K562 (cell line): ENCODE measurements at regions not wholly inside any gene's neighbourhood (a gene's known extent, or its start where the extent isn't known, plus 50 kb on each side); places are given as distances from the start of the nearest gene placed in this dataset.

Experiments
- ATAC-seq: fragments of 200-7000 bp; cut with Tn5 transposase; 3 replicates; pipeline ENCODE4 v1.9.1; 2020; ENCODE audit warnings: moderate library complexity
- BruUV-seq: library from RNA; stranded (reverse); fragments of 400-500 nt; replicated peaks from 2 replicates; lab custom pipeline; 2021; lab: Mats Ljungman, UMichigan
- CTCF ChIA-PET: fragments of 300-600 bp; formaldehyde crosslinking; extraction: SDS; loops from one replicate; lab custom pipeline; 2021; ENCODE audit warnings: low intra/inter-chr PET ratio; lab: Yijun Ruan, JAX
- POLR2A ChIA-PET: fragments of 300-600, 350-650 bp; sonication (Branson Sonifier 250); formaldehyde crosslinking; extraction: SDS; loops from one replicate; lab custom pipeline; 2021; ENCODE audit warnings: antibody characterized with exemption, inconsistent platforms; lab: Yijun Ruan, JAX
- DNase-seq, 4 experiments: peaks; one replicate each; pipeline versions ENCODE4 v3.0.0 to v3.0.0-alpha.2; 2011 to 2018; ENCODE audit warnings: low spot score in 3 of 4, mixed read lengths in 3 of 4; ENCODE audit errors: extremely low read depth in 1 of 4
- FAIRE-seq: peaks from 2 replicates; lab custom pipeline; 2011; peaks lifted over from hg19 to GRCh38; lab: Jason Lieb, UNC
- H2AFZ ChIP-seq: 2 replicates; pipeline ENCODE4 v1.6.0; 2011; ENCODE audit warnings: low read depth, low read length, control low read depth, inconsistent platforms
- H3K27ac ChIP-seq: fragments of 200-600 bp; 3 replicates; pipeline ENCODE4 v1.8.0; 2011; ENCODE audit warnings: low read depth, mild to moderate bottlenecking, control low read depth, inconsistent platforms, low read length, moderate library complexity, mixed read lengths; ENCODE audit errors: extremely low read depth
- H3K27me3 ChIP-seq, 2 experiments: fragments of 300-600 bp in 1 of 2; 2 replicates in 1 of 2; 3 replicates in 1 of 2; pipeline versions ENCODE4 v1.6.0 to v1.8.0; 2011; ENCODE audit warnings: inconsistent platforms in 2 of 2, low read length in 2 of 2, mild to moderate bottlenecking in 1 of 2, mixed read lengths in 1 of 2, moderate library complexity in 1 of 2; ENCODE audit not compliant: control insufficient read depth in 2 of 2, insufficient read depth in 2 of 2
- H3K36me3 ChIP-seq: fragments of 300-600 bp; 3 replicates; pipeline ENCODE4 v1.8.0; 2011; ENCODE audit warnings: mild to moderate bottlenecking, low read length, inconsistent platforms; ENCODE audit not compliant: control insufficient read depth, insufficient read depth
- H3K4me1 ChIP-seq, 2 experiments: fragments of 200-600 bp in 1 of 2; replicated peaks in 1 of 2; 2 replicates in 1 of 2; 3 replicates in 1 of 2; pipeline versions ENCODE4 v1.5.1 to v1.8.0; 2011; ENCODE audit warnings: inconsistent platforms in 2 of 2, low read length in 2 of 2, mild to moderate bottlenecking in 1 of 2, mixed read lengths in 1 of 2, moderate library complexity in 1 of 2; ENCODE audit not compliant: control insufficient read depth in 2 of 2, insufficient read depth in 2 of 2
- H3K4me2 ChIP-seq: 2 replicates; pipeline ENCODE4 v1.6.1; 2011; ENCODE audit warnings: low read length, control low read depth, inconsistent platforms, mixed read lengths; ENCODE audit not compliant: insufficient read depth
- H3K4me3 ChIP-seq: fragments of 200-600 bp; sonication (generic), shearing (Covaris generic); 2 replicates; pipeline ENCODE4 v1.5.1; 2016; ENCODE audit warnings: control low read depth, inconsistent platforms
- H3K79me2 ChIP-seq: fragments of 200-600 bp; 3 replicates; pipeline ENCODE4 v1.8.0; 2011; ENCODE audit warnings: low read length, inconsistent platforms; ENCODE audit not compliant: control insufficient read depth, insufficient read depth
- H3K9ac ChIP-seq, 2 experiments: 2 replicates each; pipeline versions ENCODE4 v1.6.0 to v1.6.1; 2011; ENCODE audit warnings: low read depth in 2 of 2, low read length in 2 of 2, control low read depth in 1 of 2, inconsistent platforms in 1 of 2, mild to moderate bottlenecking in 1 of 2, mixed read lengths in 1 of 2; ENCODE audit not compliant: insufficient read depth in 1 of 2
- H3K9me1 ChIP-seq: one replicate; pipeline ENCODE4 v1.6.0; 2011; ENCODE audit warnings: inconsistent platforms, mild to moderate bottlenecking, low read length, moderate library complexity; ENCODE audit not compliant: control insufficient read depth, insufficient read depth
- H3K9me3 ChIP-seq: replicated peaks from 2 replicates; pipeline ENCODE4 v1.5.1; 2011; ENCODE audit warnings: low read depth, low read length, inconsistent platforms; ENCODE audit not compliant: control insufficient read depth, insufficient read depth
- H4K20me1 ChIP-seq: replicated peaks from 2 replicates; pipeline ENCODE4 v1.6.1; 2011; ENCODE audit warnings: low read length, inconsistent platforms, mixed read lengths; ENCODE audit not compliant: control insufficient read depth, insufficient read depth
- CBFB ChIP-seq: sonication (generic); formaldehyde crosslinking; IDR thresholded peaks from 2 replicates; pipeline ENCODE4 v1.4.0; 2020; ENCODE audit warnings: mild to moderate bottlenecking, missing genetic modification reagents
- CTBP1 ChIP-seq: fragments of 450-650 bp; IDR thresholded peaks from 2 replicates; pipeline ENCODE4 v1.6.1; 2016; ENCODE audit warnings: borderline replicate concordance
- ETV1 ChIP-seq: fragments of 450-650 bp; conservative IDR thresholded peaks from 2 replicates; pipeline ENCODE4 v1.6.1; 2016; ENCODE audit warnings: missing genetic modification characterization, control low read depth, low read depth, missing compliant biosample characterization
- GATAD2B ChIP-seq: fragments of 450-650 bp; IDR thresholded peaks from 2 replicates; pipeline ENCODE4 v1.6.1; 2017; ENCODE audit warnings: mild to moderate bottlenecking, borderline replicate concordance
- KAT2B ChIP-seq: IDR thresholded peaks from one replicate; pipeline ENCODE4 v1.6.1; 2012; ENCODE audit warnings: low read depth, mild to moderate bottlenecking, control low read depth, inconsistent platforms, low read length, moderate library complexity
- L3MBTL2 ChIP-seq: fragments of 450-650 bp; IDR thresholded peaks from 2 replicates; pipeline ENCODE4 v1.6.1; 2016; ENCODE audit warnings: mild to moderate bottlenecking, moderate library complexity
- NR4A1 ChIP-seq, 2 experiments: fragments of 250-450 bp in 1 of 2; fragments of 450-650 bp in 1 of 2; sonication (Bioruptor Pico) in 1 of 2; IDR thresholded peaks; 2 replicates each; pipeline versions ENCODE4 v1.4.0 to v1.6.1; 2016 to 2020; ENCODE audit warnings: mild to moderate bottlenecking in 2 of 2, missing compliant biosample characterization in 1 of 2, missing genetic modification characterization in 1 of 2, moderate library complexity in 1 of 2
- PHF8 ChIP-seq: fragments of 200-600 bp; sonication (generic); IDR thresholded peaks from 2 replicates; pipeline ENCODE4 v1.6.1; 2012; ENCODE audit warnings: mixed run types, mild to moderate bottlenecking, inconsistent platforms, low read length, moderate library complexity, borderline replicate concordance
- RBM39 ChIP-seq: fragments of 200-400 bp; formaldehyde crosslinking; optimal IDR thresholded peaks from 2 replicates; pipeline ENCODE3; 2018; ENCODE audit warnings: low read depth, low read length
- SMARCA5 ChIP-seq: fragments of 450-650 bp; IDR thresholded peaks from 2 replicates; pipeline ENCODE4 v1.6.1; 2016
- SREBF2 ChIP-seq: sonication (generic); formaldehyde crosslinking; IDR thresholded peaks from 2 replicates; pipeline ENCODE4 v1.4.0; 2020; ENCODE audit warnings: mild to moderate bottlenecking, missing genetic modification reagents
- TCF7 ChIP-seq: sonication (generic); IDR thresholded peaks from 2 replicates; pipeline ENCODE4 v1.6.1; 2016; ENCODE audit warnings: antibody characterized with exemption, borderline replicate concordance
- ZBED1 ChIP-seq: IDR thresholded peaks from 2 replicates; pipeline ENCODE4 v1.6.1; 2014
- ZNF274 ChIP-seq: IDR thresholded peaks from 2 replicates; pipeline ENCODE4 v1.6.1; 2011; ENCODE audit warnings: low read depth, mild to moderate bottlenecking, low read length, moderate library complexity, borderline replicate concordance
- ZNF507 ChIP-seq: conservative IDR thresholded peaks from 2 replicates; pipeline ENCODE4 v1.6.1; 2017; ENCODE audit warnings: missing genetic modification characterization, missing compliant biosample characterization
- ZNF589 ChIP-seq: fragments of 200-800 bp; sonication (Bioruptor generic); IDR thresholded peaks from 2 replicates; pipeline ENCODE4 v1.6.1; 2016; ENCODE audit warnings: low read depth, missing genetic modification characterization, missing compliant biosample characterization
- ZNF699 ChIP-seq: fragments of 250-450 bp; sonication (Bioruptor Pico); IDR thresholded peaks from 2 replicates; pipeline ENCODE4 v1.8.0; 2021; ENCODE audit warnings: mild to moderate bottlenecking, moderate library complexity; ENCODE audit not compliant: insufficient replicate concordance
- WGBS: fragments of 100-300 bp; shearing (Covaris generic); methylation state at CpG from one replicate; pipeline ENCODE4 v1.1.6; 2016; ENCODE audit warnings: low coverage, mixed read lengths; ENCODE audit not compliant: insufficient coverage; ENCODE audit errors: missing lambda C conversion rate; 5-methylcytosine and 5-hydroxymethylcytosine counted together
- in situ Hi-C: fragments of 300-500 bp; cut with MboI; formaldehyde crosslinking; loops from 4 replicates; pipeline ENCODE4 v1.15.0; 2018; ENCODE audit warnings: inconsistent platforms, mixed read lengths
- intact Hi-C: fragments of 100-400 bp; cut with micrococcal nuclease; formaldehyde crosslinking; loops from 2 replicates; pipeline ENCODE4 v1.14.2; 2022
- TF ChIP-seq, protein P1 (sequence below): sonication (generic); formaldehyde crosslinking; IDR thresholded peaks from 2 replicates; pipeline ENCODE4 v1.8.1; 2023; ENCODE audit warnings: mild to moderate bottlenecking, missing genetic modification reagents, moderate library complexity

DNA sequence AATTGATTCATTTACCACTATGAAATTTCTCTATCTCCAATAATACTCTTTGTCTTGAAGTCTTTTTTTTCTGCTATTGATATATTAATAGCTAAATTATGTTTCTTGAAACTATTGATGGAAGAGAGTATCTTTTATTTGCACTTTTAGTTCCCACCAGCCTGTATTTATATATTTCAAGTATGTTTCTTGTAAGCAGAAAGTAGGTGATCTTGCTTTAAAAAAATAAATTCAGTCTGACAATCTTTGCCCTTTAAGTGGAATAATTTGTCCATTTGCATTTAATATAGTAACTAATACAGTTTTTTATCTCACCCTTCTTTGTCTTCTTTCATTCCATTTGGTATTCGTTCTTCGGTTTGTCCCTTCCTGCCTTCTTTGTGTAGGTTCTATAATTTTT, 790.5 kb downstream of the MCTP2 start:
- ChIA-PET POLR2A (no interaction called here), CTCF (no interaction called here)
- peak; percentile 55 for TF ChIP-seq ZNF507 (tag)
- no peak for TF ChIP-seq NR4A1 (CRISPR knock-in tag; IDR thresholded peaks at IDR 0.05)
- no peak for TF ChIP-seq NR4A1 (tag; IDR thresholded peaks at IDR 0.05)
- Histone ChIP-seq H3K9me3 (no peaks in the 10 kb centered on the region), H2AFZ (no peak overlapping the region), H4K20me1 (no peaks in the 10 kb centered on the region), H3K4me1 (no peaks in the 10 kb centered on the region), H3K4me2 (no peak overlapping the region), H3K79me2 (no peaks in the 10 kb centered on the region), H3K9me1 (no peaks in the 10 kb centered on the region), H3K9ac (no peak overlapping the region), H3K36me3 (no peaks in the 10 kb centered on the region; the same call in 2 of the 3 replicates), H3K27me3 (no peaks in the 10 kb centered on the region), H3K27ac (no peak overlapping the region), H3K4me3 (no peak overlapping the region)
- in situ Hi-C loops, result no loop called here
- no peak for DNase-seq
- BruUV-seq, result no TSS peak
- FAIRE-seq, result no peak
- WGBS, result 88% methylated on average over 2 of the region's 2 CpGs
- ATAC-seq, result no peak
- intact Hi-C loops, result loop anchor here (5.0 to 10.0 kb wide), 3 partner anchors 165 to 833 kb away; no protein-coding TSS in a partner anchor

DNA sequence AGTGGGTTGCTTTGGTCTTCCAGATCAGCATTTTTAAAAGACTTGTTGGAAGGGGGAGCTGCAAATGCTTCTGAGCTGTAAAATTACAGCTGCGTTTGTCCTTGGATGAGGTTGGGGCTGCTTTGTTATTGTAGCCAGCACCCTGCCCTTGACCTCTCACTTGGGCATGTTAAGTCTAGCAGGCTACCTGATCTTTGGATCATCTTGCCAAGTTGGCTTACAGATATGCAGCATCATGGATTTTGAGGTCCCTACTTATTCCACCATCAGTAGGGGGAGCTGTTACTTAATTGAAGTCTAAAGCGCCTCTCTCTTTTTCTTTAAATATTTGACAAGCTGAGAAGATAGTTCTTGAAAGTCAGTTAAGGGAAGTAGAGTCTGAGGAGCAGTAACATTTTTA, 793.0 kb downstream of the MCTP2 start:
- DNase-seq (peak in 3 of 4 experiments; percentile 8 to 47 (median 14)), ATAC-seq (peak; percentile 60; the same call in 2 of the 3 replicates), FAIRE-seq (peak; percentile 75)
- no peaks in the 10 kb centered on the region for H3K9me3 ChIP-seq
- in situ Hi-C loops (no loop called here), intact Hi-C loops (loop anchor here (5.0 to 10.0 kb wide), 3 partner anchors 167 to 830 kb away; no protein-coding TSS in a partner anchor)
- H3K9ac ChIP-seq, result no peak overlapping the region
- no peaks in the 10 kb centered on the region for H3K27me3 ChIP-seq
- no TSS peak for BruUV-seq
- H2AFZ ChIP-seq, result no peak overlapping the region
- H3K4me2 ChIP-seq, result no peak overlapping the region
- WGBS, result 26% methylated on average over 2 of the region's 2 CpGs
- ChIA-PET CTCF (no interaction called here), POLR2A (interaction anchor here (1.1 kb wide), 1 partner anchor 10 kb away, joined by 3 read pairs; no protein-coding TSS in a partner anchor)
- H4K20me1 ChIP-seq, result no peaks in the 10 kb centered on the region
- H3K9me1 ChIP-seq, result no peaks in the 10 kb centered on the region
- H3K27ac ChIP-seq, result no peak overlapping the region
- H3K79me2 ChIP-seq, result no peaks in the 10 kb centered on the region
- H3K4me3 ChIP-seq, result no peak overlapping the region
- H3K4me1 ChIP-seq, result no peaks in the 10 kb centered on the region
- no peaks in the 10 kb centered on the region; the same call in 2 of the 3 replicates for H3K36me3 ChIP-seq
- TF ChIP-seq SMARCA5 (no peak), ZNF699 (no peak), CBFB (CRISPR knock-in tag) (no peak), ETV1 (tag) (no peak), ZNF589 (CRISPR knock-in tag) (no peak), GATAD2B (no peak), PHF8 (no peak), ZNF274 (no peak), RBM39 (no peak), L3MBTL2 (no peak), SREBF2 (CRISPR knock-in tag) (no peak), KAT2B (no peak), ZBED1 (no peak), CTBP1 (no peak), TCF7 (no peak)
- TF ChIP-seq, protein P1, sequence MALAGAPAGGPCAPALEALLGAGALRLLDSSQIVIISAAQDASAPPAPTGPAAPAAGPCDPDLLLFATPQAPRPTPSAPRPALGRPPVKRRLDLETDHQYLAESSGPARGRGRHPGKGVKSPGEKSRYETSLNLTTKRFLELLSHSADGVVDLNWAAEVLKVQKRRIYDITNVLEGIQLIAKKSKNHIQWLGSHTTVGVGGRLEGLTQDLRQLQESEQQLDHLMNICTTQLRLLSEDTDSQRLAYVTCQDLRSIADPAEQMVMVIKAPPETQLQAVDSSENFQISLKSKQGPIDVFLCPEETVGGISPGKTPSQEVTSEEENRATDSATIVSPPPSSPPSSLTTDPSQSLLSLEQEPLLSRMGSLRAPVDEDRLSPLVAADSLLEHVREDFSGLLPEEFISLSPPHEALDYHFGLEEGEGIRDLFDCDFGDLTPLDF, result no peak
